ENCODE measurements at regions not wholly inside any gene's neighbourhood (a gene's known extent, or its start where the extent isn't known, plus 50 kb on each side); places are given as distances from the start of the nearest gene placed in this dataset.
"Not testable (repeated sequence)": the region's sequence is repeated elsewhere in the genome, so short reads cannot be mapped to it uniquely, and the experiment has no call there.

- H3K9me1 ChIP-seq (ENCODE audit: control insufficient read depth, insufficient read depth, low read length); intact Hi-C loops (cut with micrococcal nuclease); in situ Hi-C loops (cut with MboI); H3K4me1 ChIP-seq (replicated peaks in 1 of 2; ENCODE audit: control insufficient read depth in 2 of 2, insufficient read depth in 2 of 2, low read length in 2 of 2); H3K4me3 ChIP-seq; H3K4me2 ChIP-seq (ENCODE audit: insufficient read depth, low read length); H3K9ac ChIP-seq (ENCODE audit: insufficient read depth in 1 of 2, low read depth in 2 of 2, low read length in 2 of 2); FAIRE-seq; H2AFZ ChIP-seq (ENCODE audit: low read depth, low read length); H4K20me1 ChIP-seq (replicated peaks; ENCODE audit: control insufficient read depth, insufficient read depth, low read length); H3K36me3 ChIP-seq (ENCODE audit: control insufficient read depth, insufficient read depth, low read length); BruUV-seq (replicated peaks); H3K27me3 ChIP-seq (ENCODE audit: control insufficient read depth in 2 of 2, insufficient read depth in 2 of 2, low read length in 2 of 2); DNase-seq (ENCODE audit: extremely low read depth in 1 of 4, low spot score in 3 of 4); POLR2A ChIA-PET; H3K79me2 ChIP-seq (ENCODE audit: control insufficient read depth, insufficient read depth, low read length); CTCF ChIA-PET (ENCODE audit: low intra/inter-chr PET ratio); H3K27ac ChIP-seq (ENCODE audit: extremely low read depth, low read depth, low read length); H3K9me3 ChIP-seq (replicated peaks; ENCODE audit: control insufficient read depth, insufficient read depth, low read depth, low read length); ATAC-seq: not testable (repeated sequence)
- no CpG with 5 or more reads among the region's 8 CpGs for WGBS (ENCODE audit: insufficient coverage, low coverage, missing lambda C conversion rate)
Measured at GRCh38 chr9:29270400-29270799, 1697.1 kb upstream of the C9orf72 start.

- no peaks in the 10 kb centered on the region for H3K9me3 ChIP-seq (replicated peaks; ENCODE audit: control insufficient read depth, insufficient read depth, low read depth, low read length)
- ATAC-seq: no peak
- no peak overlapping the region for H3K4me3 ChIP-seq
- in situ Hi-C loops (cut with MboI): no loop called here
- no peaks in the 10 kb centered on the region for H4K20me1 ChIP-seq (replicated peaks; ENCODE audit: control insufficient read depth, insufficient read depth, low read length)
- no peak overlapping the region for H3K9ac ChIP-seq (ENCODE audit: insufficient read depth in 1 of 2, low read depth in 2 of 2, low read length in 2 of 2)
- no peaks in the 10 kb centered on the region for H3K9me1 ChIP-seq (ENCODE audit: control insufficient read depth, insufficient read depth, low read length)
- WGBS (ENCODE audit: insufficient coverage, low coverage, missing lambda C conversion rate): no CpG with 5 or more reads among the region's 2 CpGs
- ChIA-PET CTCF (ENCODE audit: low intra/inter-chr PET ratio) (no interaction called here), POLR2A (no interaction called here)
- no peak for FAIRE-seq
- no peak overlapping the region for H3K4me2 ChIP-seq (ENCODE audit: insufficient read depth, low read length)
- no peaks in the 10 kb centered on the region for H3K4me1 ChIP-seq (replicated peaks in 1 of 2; ENCODE audit: control insufficient read depth in 2 of 2, insufficient read depth in 2 of 2, low read length in 2 of 2)
- no peak overlapping the region for H3K27ac ChIP-seq (ENCODE audit: extremely low read depth, low read depth, low read length)
- no peak overlapping the region for H2AFZ ChIP-seq (ENCODE audit: low read depth, low read length)
- no peaks in the 10 kb centered on the region for H3K79me2 ChIP-seq (ENCODE audit: control insufficient read depth, insufficient read depth, low read length)
- intact Hi-C loops (cut with micrococcal nuclease): no loop called here
- BruUV-seq (replicated peaks): no TSS peak
- no peaks in the 10 kb centered on the region for H3K36me3 ChIP-seq (ENCODE audit: control insufficient read depth, insufficient read depth, low read length)
- no peaks in the 10 kb centered on the region for H3K27me3 ChIP-seq (ENCODE audit: control insufficient read depth in 2 of 2, insufficient read depth in 2 of 2, low read length in 2 of 2)
- DNase-seq (ENCODE audit: extremely low read depth in 1 of 4, low spot score in 3 of 4): no peak
- TF ChIP-seq ATF7 (IDR thresholded peaks at IDR 0.05) (no peak), ZNF589 (CRISPR knock-in tag; IDR thresholded peaks at IDR 0.05; ENCODE audit: low read depth) (no peak), POU5F1 (IDR thresholded peaks at IDR 0.05; ENCODE audit: borderline replicate concordance, low read depth, low read length, partially characterized antibody) (no peak), ARHGAP35 (IDR thresholded peaks at IDR 0.05; ENCODE audit: partially characterized antibody) (no peak), GATAD2A (IDR thresholded peaks at IDR 0.05) (no peak), TEAD1 (CRISPR knock-in tag; IDR thresholded peaks at IDR 0.05) (no peak), MAZ (CRISPR knock-in tag; conservative IDR thresholded peaks at IDR 0.05 in 1 of 2, IDR thresholded peaks at IDR 0.05 in 1 of 2) (no peak), CBFB (CRISPR knock-in tag; IDR thresholded peaks at IDR 0.05) (no peak), CBFA2T2 (conservative IDR thresholded peaks at IDR 0.05) (no peak), CHCHD3 (CRISPR knock-in tag; IDR thresholded peaks at IDR 0.05) (no peak), DIDO1 (tag; IDR thresholded peaks at IDR 0.05; ENCODE audit: low read depth) (no peak)
Measured at GRCh38 chr9:29282121-29282520, 1708.8 kb upstream of the C9orf72 start.

All from K562 (cell line).